Panc1 (cell line): ENCODE measurements at regions not wholly inside any gene's neighbourhood (a gene's known extent, or its start where the extent isn't known, plus 50 kb on each side); places are given as distances from the start of the nearest gene placed in this dataset.

Experiments used
- CTCF ChIP-seq: fragments of 450-650 bp; IDR thresholded peaks from 2 replicates; pipeline ENCODE4 v1.5.1; 2017; ENCODE audit warnings: mild to moderate bottlenecking
- POLR2AphosphoS5 ChIP-seq: IDR thresholded peaks from 2 replicates; pipeline ENCODE4 v1.6.1; 2012; ENCODE audit warnings: mild to moderate bottlenecking, low read depth, low read length, moderate library complexity
- REST ChIP-seq, 2 experiments: IDR thresholded peaks; 2 replicates each; pipeline ENCODE4 v1.6.1; 2011 to 2012; ENCODE audit warnings: low read depth in 2 of 2, control low read depth in 1 of 2, low read length in 1 of 2, mild to moderate bottlenecking in 1 of 2, moderate library complexity in 1 of 2; ENCODE audit not compliant: insufficient read depth in 1 of 2
- SIN3A ChIP-seq: IDR thresholded peaks from 2 replicates; pipeline ENCODE4 v1.6.1; 2012; ENCODE audit warnings: low read depth, mild to moderate bottlenecking, low read length, moderate library complexity, borderline replicate concordance; ENCODE audit not compliant: insufficient read depth
- TCF7L2 ChIP-seq: IDR thresholded peaks from 2 replicates; pipeline ENCODE4 v1.6.1; 2011; ENCODE audit warnings: mild to moderate bottlenecking, low read depth, low read length, inconsistent platforms

GRCh38 chr9:23596913-23597634 is 229.0 kb downstream of the ELAVL2 start:
- TF ChIP-seq CTCF, result no peak
- TF ChIP-seq POLR2AphosphoS5, result no peak
- TF ChIP-seq REST (IDR thresholded peaks at IDR 0.05; ENCODE audit: insufficient read depth in 1 of 2, low read depth in 2 of 2, low read length in 1 of 2), result no peak
- TF ChIP-seq SIN3A, result no peak
- TF ChIP-seq TCF7L2, result no peak
